HG03103 (cell line): ENCODE measurements at regions not wholly inside any gene's neighbourhood (a gene's known extent, or its start where the extent isn't known, plus 50 kb on each side); places are given as distances from the start of the nearest gene placed in this dataset.

Experiments used
- ATAC-seq: cut with Tn5 transposase; IDR thresholded peaks from one replicate; pipeline ENCODE4 v1.9.1; 2021; ENCODE audit warnings: low read depth; ENCODE audit not compliant: unreplicated experiment

DNA sequence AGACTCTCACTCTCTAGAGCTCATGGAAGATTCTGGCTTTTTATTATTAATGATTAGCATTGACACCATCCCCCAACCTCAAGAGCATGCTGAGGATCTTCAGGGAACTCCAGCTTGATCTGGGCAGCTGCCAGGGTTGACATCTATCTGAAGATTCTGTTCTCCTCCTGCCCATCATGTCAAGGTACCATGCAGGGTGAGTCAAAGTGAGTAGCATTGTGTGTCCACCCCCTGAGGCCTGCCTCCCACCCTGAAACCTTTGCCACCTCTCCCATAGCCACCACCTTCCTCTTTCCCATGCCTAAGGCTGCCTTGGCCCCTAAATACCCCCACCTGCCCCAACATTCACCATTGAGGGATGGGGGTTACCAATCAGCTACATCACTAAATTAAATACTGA is 70.1 kb upstream of the SLCO3A1 start:
- no peak for ATAC-seq

- no peak for ATAC-seq
Measured at GRCh38 chr15:91784973-91785709, 68.4 kb upstream of the SLCO3A1 start.

DNA sequence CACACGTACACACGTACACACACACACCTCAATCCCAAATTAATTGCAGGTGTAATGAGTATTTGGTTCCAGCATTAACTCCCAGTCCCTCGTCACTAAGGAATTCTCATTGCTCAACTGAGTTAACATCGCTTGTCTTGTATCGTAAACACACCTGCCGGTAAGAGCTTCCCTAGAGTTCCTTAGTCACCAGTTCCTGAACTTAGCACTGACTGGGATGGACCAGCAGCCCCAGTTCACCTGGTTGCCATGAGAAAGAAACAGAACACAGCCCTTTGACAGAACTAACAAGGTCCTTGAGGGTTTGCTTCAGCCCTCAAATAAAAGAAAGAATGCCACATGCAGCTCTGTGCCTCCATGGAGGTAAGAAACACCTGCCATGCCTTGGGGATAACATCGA is 66.3 kb upstream of the SLCO3A1 start:
- ATAC-seq: no peak

DNA sequence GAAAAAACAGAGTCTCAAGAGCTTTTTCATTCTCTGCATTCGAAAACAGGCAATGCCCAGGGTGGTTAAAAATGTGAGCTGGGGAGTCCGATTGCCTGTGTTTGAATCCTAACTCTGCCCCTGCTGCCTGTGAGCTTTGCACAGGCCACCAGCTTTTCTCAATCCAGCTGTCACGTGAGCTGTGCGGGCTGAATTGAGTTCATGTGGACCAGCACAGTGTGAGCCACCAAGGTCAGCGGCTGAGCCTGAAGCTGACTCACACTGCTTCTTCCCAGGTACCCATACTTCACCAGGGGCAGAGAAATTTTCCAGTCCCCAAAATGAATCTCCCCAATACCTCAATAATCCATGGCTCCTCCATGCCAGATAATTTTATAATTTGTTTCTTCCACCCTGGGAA is 64.4 kb upstream of the SLCO3A1 start:
- no peak for ATAC-seq

GRCh38 chr15:91790836-91791235 is 62.7 kb upstream of the SLCO3A1 start:
- no peak for ATAC-seq

DNA sequence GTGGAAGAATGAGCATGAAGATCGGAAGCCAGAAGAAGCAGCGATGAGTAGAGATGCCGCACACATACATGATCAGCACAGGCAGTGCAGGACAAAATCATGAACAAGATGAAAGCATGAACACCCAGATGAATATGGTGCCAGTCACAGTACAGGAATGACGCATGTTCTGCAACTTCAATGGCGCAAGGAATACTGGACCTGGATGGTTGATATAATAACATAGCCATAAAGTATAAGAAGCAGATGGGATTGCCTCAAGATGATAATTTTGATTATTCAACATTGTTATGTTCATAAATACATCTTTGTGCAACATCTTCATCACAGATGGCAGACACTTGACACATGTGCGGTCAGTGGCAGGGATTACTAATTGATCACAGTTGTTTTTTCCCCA is 59.7 kb upstream of the SLCO3A1 start:
- ATAC-seq: no peak

DNA sequence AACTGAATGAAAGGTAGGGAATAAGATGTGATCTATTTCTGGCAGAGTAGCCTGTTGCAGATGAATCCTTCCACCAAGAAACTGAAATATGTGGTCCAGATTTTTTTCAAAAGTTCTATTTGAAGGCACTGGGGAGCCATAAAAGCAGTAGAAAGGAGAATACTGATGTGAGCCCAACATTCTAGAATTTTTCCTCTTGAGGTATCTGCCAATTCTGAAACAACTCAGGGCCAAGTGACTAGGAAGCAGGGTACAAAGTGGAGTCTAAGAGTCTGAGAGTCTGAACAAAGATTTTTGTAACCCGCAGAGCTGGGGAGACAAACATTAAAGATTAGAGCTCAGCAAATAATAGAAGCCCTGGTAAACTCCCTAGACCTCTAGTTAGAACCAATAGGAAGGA is 58.3 kb upstream of the SLCO3A1 start:
- ATAC-seq: no peak

- no peak for ATAC-seq
Measured at GRCh38 chr15:91801836-91802534, 51.5 kb upstream of the SLCO3A1 start.

GRCh38 chr15:91803260-91803659 is 50.2 kb upstream of the SLCO3A1 start:
- ATAC-seq: no peak
